ENCODE measurements at regions not wholly inside any gene's neighbourhood (a gene's known extent, or its start where the extent isn't known, plus 50 kb on each side); places are given as distances from the start of the nearest gene placed in this dataset.

DNA sequence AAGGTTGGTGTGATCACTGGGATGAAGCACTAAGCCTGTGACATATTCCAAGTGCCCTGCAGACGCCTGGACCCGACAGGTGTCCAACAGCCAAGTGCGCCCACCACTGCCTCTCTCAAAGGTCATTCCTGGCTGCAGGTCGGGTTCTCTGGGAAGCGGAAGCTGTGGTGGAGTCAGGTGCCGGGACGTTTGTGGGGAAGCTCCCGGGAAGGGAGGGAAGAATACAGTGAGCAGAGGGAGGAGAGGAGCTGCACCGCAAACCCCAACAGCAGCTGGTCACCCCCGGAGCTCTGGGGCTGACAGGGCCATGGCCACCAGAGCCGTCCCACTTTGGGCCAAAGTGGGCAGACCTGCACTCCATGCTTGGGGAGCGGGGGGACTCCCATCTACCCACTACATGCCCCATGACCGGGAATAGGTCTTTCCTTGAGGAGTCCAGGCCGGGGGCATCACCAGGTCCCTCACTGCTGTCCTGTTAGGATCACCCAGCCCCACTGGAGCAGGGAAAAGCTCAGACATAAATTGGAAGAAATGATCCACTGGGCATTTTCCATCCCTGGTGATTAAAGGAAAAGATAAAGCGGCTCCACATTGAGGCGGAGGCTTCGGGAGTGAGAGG is 84.5 kb upstream of the PPP2R2D start:
- intact Hi-C loops (cut with DNase I) = no loop called here
- no peak overlapping the region for H3K27ac ChIP-seq
- H3K4me1 ChIP-seq (ENCODE audit: insufficient read depth) = no peaks in the 10 kb centered on the region
- H3K27me3 ChIP-seq = no peaks in the 10 kb centered on the region
- DNase-seq = no peak
- 59 to 68% (median 64%) methylated on average over 17 of the region's 17 CpGs for WGBS, 3 donors
- no peaks in the 10 kb centered on the region for H3K9me3 ChIP-seq
- TF ChIP-seq, protein P1, sequence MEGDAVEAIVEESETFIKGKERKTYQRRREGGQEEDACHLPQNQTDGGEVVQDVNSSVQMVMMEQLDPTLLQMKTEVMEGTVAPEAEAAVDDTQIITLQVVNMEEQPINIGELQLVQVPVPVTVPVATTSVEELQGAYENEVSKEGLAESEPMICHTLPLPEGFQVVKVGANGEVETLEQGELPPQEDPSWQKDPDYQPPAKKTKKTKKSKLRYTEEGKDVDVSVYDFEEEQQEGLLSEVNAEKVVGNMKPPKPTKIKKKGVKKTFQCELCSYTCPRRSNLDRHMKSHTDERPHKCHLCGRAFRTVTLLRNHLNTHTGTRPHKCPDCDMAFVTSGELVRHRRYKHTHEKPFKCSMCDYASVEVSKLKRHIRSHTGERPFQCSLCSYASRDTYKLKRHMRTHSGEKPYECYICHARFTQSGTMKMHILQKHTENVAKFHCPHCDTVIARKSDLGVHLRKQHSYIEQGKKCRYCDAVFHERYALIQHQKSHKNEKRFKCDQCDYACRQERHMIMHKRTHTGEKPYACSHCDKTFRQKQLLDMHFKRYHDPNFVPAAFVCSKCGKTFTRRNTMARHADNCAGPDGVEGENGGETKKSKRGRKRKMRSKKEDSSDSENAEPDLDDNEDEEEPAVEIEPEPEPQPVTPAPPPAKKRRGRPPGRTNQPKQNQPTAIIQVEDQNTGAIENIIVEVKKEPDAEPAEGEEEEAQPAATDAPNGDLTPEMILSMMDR (IDR thresholded peaks at IDR 0.05) = no peak
- TF ChIP-seq POLR2A (IDR thresholded peaks at IDR 0.05) = no peak
- no peak for TF ChIP-seq EP300 (IDR thresholded peaks at IDR 0.05)
- no peak overlapping the region for H3K4me3 ChIP-seq
- no peaks in the 10 kb centered on the region for H3K36me3 ChIP-seq

DNA sequence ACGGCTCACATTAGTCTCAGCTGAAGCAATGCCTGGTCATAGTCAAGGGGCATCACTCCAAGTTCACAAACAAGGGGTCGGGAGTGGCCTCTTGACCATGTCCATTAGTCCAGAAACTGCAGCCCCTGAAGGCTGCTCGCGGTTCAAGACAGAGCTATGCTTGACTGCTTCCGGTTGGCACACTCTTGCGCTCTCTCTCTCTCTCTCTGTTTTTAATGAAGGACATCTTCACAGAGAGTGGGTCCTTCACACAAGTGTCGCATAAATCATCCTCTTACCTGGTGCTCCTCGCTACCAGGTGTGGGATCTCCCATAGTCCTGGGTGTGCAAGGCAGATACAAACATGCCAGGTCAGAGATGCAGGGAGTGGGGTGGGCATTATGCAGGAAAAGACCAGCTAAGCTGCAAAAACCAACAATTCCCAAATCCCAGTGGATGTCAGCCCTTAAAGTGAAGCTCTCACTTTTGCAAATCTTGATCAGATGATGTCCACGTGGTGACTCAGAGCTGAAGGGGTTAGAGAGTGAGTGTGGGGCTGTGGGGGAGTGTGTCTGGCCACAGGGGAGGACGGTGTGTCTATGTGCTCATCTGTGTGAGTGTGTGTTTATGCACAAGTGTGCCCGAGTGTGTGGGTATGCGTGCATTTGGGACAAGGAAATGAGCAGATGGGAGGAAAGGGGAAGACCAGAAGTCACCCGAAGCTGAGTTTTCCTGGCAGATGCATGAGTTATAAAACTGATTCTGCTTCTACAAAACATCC is 83.7 kb upstream of the PPP2R2D start:
- 52 to 59% (median 54%) methylated on average over 13 of the region's 13 CpGs for WGBS, 3 donors
- DNase-seq = no peak
- H3K9me3 ChIP-seq = no peaks in the 10 kb centered on the region

DNA sequence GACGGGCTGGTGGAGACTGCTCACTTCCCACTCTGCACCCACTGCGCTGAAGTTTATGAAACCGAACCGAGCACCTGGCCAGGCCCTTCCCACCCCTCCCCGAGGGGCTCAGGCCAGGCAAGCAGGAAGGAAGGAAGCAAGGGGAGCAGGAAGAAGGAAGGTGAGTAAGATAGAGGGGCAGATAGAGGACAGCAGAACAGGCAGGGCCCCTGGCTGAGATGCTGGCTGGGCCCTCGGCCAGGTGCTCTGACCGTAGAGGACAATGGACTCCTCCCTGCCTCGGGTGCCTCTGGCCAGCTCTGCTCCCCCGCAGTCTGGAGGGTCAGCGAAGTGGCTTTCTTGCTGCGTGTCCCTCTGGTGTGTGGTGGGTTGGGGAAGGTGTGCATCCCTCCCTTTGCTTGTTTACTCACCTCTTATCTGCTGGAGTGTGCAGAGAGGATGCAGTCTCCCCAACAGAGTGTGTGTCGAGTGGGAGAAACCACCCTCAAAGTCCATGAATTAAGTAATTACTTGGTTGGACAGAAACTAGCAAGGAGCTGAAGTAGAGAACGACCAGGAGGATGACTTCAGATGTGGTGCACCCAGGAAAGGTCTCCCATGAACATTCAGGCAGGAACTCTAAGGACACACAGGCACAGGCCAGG is 82.8 kb upstream of the PPP2R2D start:
- Histone ChIP-seq H3K27ac (no peak overlapping the region), H3K4me1 (ENCODE audit: insufficient read depth) (no peaks in the 10 kb centered on the region), H3K36me3 (no peaks in the 10 kb centered on the region), H3K4me3 (no peak overlapping the region), H3K27me3 (no peaks in the 10 kb centered on the region), H3K9me3 (no peaks in the 10 kb centered on the region)
- intact Hi-C loops (cut with DNase I) = no loop called here
- no peak for DNase-seq
- TF ChIP-seq POLR2A (IDR thresholded peaks at IDR 0.05) (no peak), EP300 (IDR thresholded peaks at IDR 0.05) (no peak)
- TF ChIP-seq, protein P1 (IDR thresholded peaks at IDR 0.05) = no peak
- WGBS, 3 donors = 46 to 53% (median 52%) methylated on average over 13 of the region's 13 CpGs

More for the DNA sequence above, 83.7 kb upstream of the PPP2R2D start:
- no peak overlapping the region for H3K4me3 ChIP-seq
- no peak for TF ChIP-seq EP300 (IDR thresholded peaks at IDR 0.05)
- TF ChIP-seq, protein P1 (IDR thresholded peaks at IDR 0.05) = no peak
- intact Hi-C loops (cut with DNase I) = no loop called here
- H3K27me3 ChIP-seq = no peaks in the 10 kb centered on the region
- H3K27ac ChIP-seq = no peak overlapping the region
- H3K4me1 ChIP-seq (ENCODE audit: insufficient read depth) = no peaks in the 10 kb centered on the region
- H3K36me3 ChIP-seq = no peaks in the 10 kb centered on the region

GRCh38 chr10:131818510-131819234 is 82.1 kb upstream of the PPP2R2D start:
- no peaks in the 10 kb centered on the region for H3K4me1 ChIP-seq (ENCODE audit: insufficient read depth)
- H3K4me3 ChIP-seq = no peak overlapping the region
- no peaks in the 10 kb centered on the region for H3K36me3 ChIP-seq
- no peaks in the 10 kb centered on the region for H3K27me3 ChIP-seq
- intact Hi-C loops (cut with DNase I) = no loop called here
- 76 to 83% (median 77%) methylated on average over 22 of the region's 22 CpGs for WGBS, 3 donors
- H3K27ac ChIP-seq = no peak overlapping the region
- TF ChIP-seq, protein P1 (IDR thresholded peaks at IDR 0.05) = no peak
- TF ChIP-seq EP300 (IDR thresholded peaks at IDR 0.05) = no peak
- no peak for DNase-seq
- no peaks in the 10 kb centered on the region for H3K9me3 ChIP-seq
